Gastrocnemius medialis (tissue), 4 donors: ENCODE measurements at regions not wholly inside any gene's neighbourhood (a gene's known extent, or its start where the extent isn't known, plus 50 kb on each side); places are given as distances from the start of the nearest gene placed in this dataset.

Experiments
- ATAC-seq, 2 donors: fragments of 150-250 bp; one replicate each; pipeline ENCODE4 v1.9.1; 2016
- DNase-seq, 2 donors: peaks; one replicate each; pipeline ENCODE4 v3.0.0-alpha.2; 2019
- H3K27ac ChIP-seq, 4 donors: fragments of 200-600 bp; sonication (generic); 1 replicate in 1 of 4; 2 replicates in 3 of 4; pipeline ENCODE4 v1.5.1; 2016 to 2018; ENCODE audit warnings: mild to moderate bottlenecking in 2 of 4, moderate library complexity in 1 of 4
- H3K27me3 ChIP-seq, 3 donors: fragments of 200-600 bp; sonication (generic) in 2 of 3; 1 replicate in 1 of 3; 2 replicates in 2 of 3; pipeline versions ENCODE4 v1.5.1 to v1.6.0; 2016 to 2019; ENCODE audit warnings: mild to moderate bottlenecking in 1 of 3, moderate library complexity in 1 of 3
- H3K36me3 ChIP-seq, 2 donors: fragments of 200-600 bp; sonication (generic) in 1 of 2; one replicate each; pipeline ENCODE4 v1.5.1; 2017 to 2018
- H3K4me1 ChIP-seq, 2 donors: fragments of 200-600 bp; sonication (generic) in 1 of 2; one replicate each; pipeline ENCODE4 v1.5.1; 2016 to 2017; ENCODE audit warnings: mild to moderate bottlenecking in 2 of 2
- H3K4me3 ChIP-seq, 4 donors: fragments of 200-600 bp; sonication (generic) in 3 of 4; 1 replicate in 1 of 4; 2 replicates in 3 of 4; pipeline ENCODE4 v1.5.1; 2016 to 2019; ENCODE audit warnings: mild to moderate bottlenecking in 2 of 4
- H3K9me3 ChIP-seq, 3 donors: fragments of 200-600 bp; sonication (generic) in 2 of 3; 1 replicate in 1 of 3; 2 replicates in 2 of 3; pipeline ENCODE4 v1.5.1; 2016 to 2019
- CTCF ChIP-seq, 5 experiments: fragments of 450-650 bp in 3 of 5; fragments of 200-600 bp in 2 of 5; sonication (generic) in 2 of 5; IDR thresholded peaks in 4 of 5; conservative IDR thresholded peaks in 1 of 5; 1 replicate in 4 of 5; 2 replicates in 1 of 5; pipeline ENCODE4 v1.5.1; 2016 to 2019; ENCODE audit warnings: antibody characterized with exemption in 5 of 5, mild to moderate bottlenecking in 3 of 5, moderate library complexity in 3 of 5
- POLR2A ChIP-seq, 2 donors: fragments of 450-650 bp; IDR thresholded peaks; one replicate each; pipeline ENCODE4 v1.6.1; 2017; ENCODE audit warnings: antibody characterized with exemption in 2 of 2, mild to moderate bottlenecking in 2 of 2, moderate library complexity in 2 of 2
- in situ Hi-C, 4 donors: fragments of 200-750 bp; cut with MboI; loops; one replicate each; pipeline versions ENCODE4 v1.15.0 to v1.8.0; 2017; ENCODE audit warnings: low sequenced_read_pairs in 4 of 4
- intact Hi-C: fragments of 100-400 bp; cut with DNase I; formaldehyde crosslinking; loops from one replicate; pipeline ENCODE4 v1.15.1; 2023; ENCODE audit warnings: low total_unique reads

GRCh38 chr9:107999011-107999410 lies 509.4 kb upstream of the KLF4 start:
- DNase-seq (no peak), ATAC-seq (no peak)
- intact Hi-C loops (no loop called here), in situ Hi-C loops (no loop called here)
- Histone ChIP-seq H3K9me3 (no peaks in the 10 kb centered on the region), H3K27ac (no peak overlapping the region), H3K27me3 (no peaks in the 10 kb centered on the region), H3K4me1 (no peaks in the 10 kb centered on the region), H3K4me3 (no peak overlapping the region), H3K36me3 (no peaks in the 10 kb centered on the region)
- TF ChIP-seq POLR2A (IDR thresholded peaks at IDR 0.05) (no peak), CTCF (IDR thresholded peaks at IDR 0.05 in 4 of 5, conservative IDR thresholded peaks at IDR 0.05 in 1 of 5) (no peak)

DNA sequence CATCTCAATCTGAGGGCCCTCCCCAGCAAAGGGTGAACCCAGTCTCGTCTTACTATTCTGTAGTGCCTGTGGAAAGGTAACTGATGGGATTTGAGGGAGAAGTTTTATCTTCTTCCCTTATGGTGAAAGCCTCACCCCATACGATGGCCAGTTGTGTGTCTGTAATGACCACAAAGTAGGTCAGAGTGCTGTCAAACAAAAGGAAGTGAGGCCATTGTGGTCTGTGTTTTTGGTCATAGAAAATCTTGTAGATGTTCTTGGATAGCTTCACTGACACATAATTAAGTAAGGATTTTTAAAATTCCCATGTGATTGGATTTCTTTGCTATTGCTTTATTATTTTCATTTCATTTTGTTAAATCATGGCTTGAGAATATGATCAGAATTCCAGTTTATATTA lies 505.1 kb upstream of the KLF4 start:
- Histone ChIP-seq H3K4me1 (no peaks in the 10 kb centered on the region), H3K4me3 (no peak overlapping the region), H3K27me3 (no peaks in the 10 kb centered on the region), H3K36me3 (no peaks in the 10 kb centered on the region), H3K9me3 (no peaks in the 10 kb centered on the region), H3K27ac (no peak overlapping the region)
- in situ Hi-C loops (no loop called here), intact Hi-C loops (no loop called here)
- TF ChIP-seq CTCF (IDR thresholded peaks at IDR 0.05 in 4 of 5, conservative IDR thresholded peaks at IDR 0.05 in 1 of 5) (no peak), POLR2A (IDR thresholded peaks at IDR 0.05) (no peak)
- DNase-seq (no peak), ATAC-seq (no peak)

- ATAC-seq (no peak), DNase-seq (no peak)
- intact Hi-C loops (no loop called here), in situ Hi-C loops (no loop called here)
- Histone ChIP-seq H3K36me3 (no peaks in the 10 kb centered on the region), H3K4me3 (no peak overlapping the region), H3K27ac (no peak overlapping the region), H3K9me3 (no peaks in the 10 kb centered on the region), H3K4me1 (no peaks in the 10 kb centered on the region), H3K27me3 (no peaks in the 10 kb centered on the region)
- no peak for TF ChIP-seq CTCF (IDR thresholded peaks at IDR 0.05 in 4 of 5, conservative IDR thresholded peaks at IDR 0.05 in 1 of 5)
- no peak for TF ChIP-seq POLR2A (IDR thresholded peaks at IDR 0.05)
Measured at GRCh38 chr9:107992271-107992670, 502.7 kb upstream of the KLF4 start.

GRCh38 chr9:107991581-107991980 lies 502.0 kb upstream of the KLF4 start:
- no peaks in the 10 kb centered on the region for H3K27me3 ChIP-seq
- in situ Hi-C loops (no loop called here), intact Hi-C loops (no loop called here)
- no peak for TF ChIP-seq CTCF (IDR thresholded peaks at IDR 0.05 in 4 of 5, conservative IDR thresholded peaks at IDR 0.05 in 1 of 5)
- TF ChIP-seq POLR2A (IDR thresholded peaks at IDR 0.05) = no peak
- ATAC-seq (no peak), DNase-seq (no peak)
- H3K27ac ChIP-seq = no peak overlapping the region
- H3K36me3 ChIP-seq = no peaks in the 10 kb centered on the region
- H3K4me3 ChIP-seq = no peak overlapping the region
- H3K9me3 ChIP-seq = no peaks in the 10 kb centered on the region
- no peaks in the 10 kb centered on the region for H3K4me1 ChIP-seq

DNA sequence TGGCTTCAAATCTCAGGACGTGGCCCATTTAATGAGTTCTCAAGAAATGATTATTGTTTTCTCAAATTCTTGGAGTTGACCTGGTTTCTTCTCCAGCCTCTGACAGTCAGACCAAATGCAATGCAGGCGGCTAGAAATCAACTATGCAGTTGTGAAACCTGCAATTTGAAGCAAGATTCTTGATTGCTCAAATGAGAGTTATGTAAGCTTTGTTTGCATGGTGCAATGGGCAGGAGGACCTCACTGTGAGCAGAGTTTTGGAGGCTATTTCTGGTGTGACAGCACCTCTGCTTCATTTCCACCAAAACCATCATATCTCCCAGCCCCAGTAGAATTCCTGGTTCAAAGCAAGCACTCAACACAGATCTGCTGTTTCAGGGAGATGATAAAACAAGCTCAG lies 500.0 kb upstream of the KLF4 start:
- TF ChIP-seq POLR2A (IDR thresholded peaks at IDR 0.05) (no peak), CTCF (IDR thresholded peaks at IDR 0.05 in 4 of 5, conservative IDR thresholded peaks at IDR 0.05 in 1 of 5) (no peak)
- intact Hi-C loops = no loop called here
- no peaks in the 10 kb centered on the region for H3K4me1 ChIP-seq
- ATAC-seq (peak; percentile 87 to 97), DNase-seq (peak; percentile 14 to 57)
- H3K27ac ChIP-seq = peak overlapping the region in 2 of 4 donors; percentile 26 to 47
- H3K36me3 ChIP-seq = no peaks in the 10 kb centered on the region
- H3K4me3 ChIP-seq = no peak overlapping the region
- H3K27me3 ChIP-seq = no peaks in the 10 kb centered on the region
- no peaks in the 10 kb centered on the region for H3K9me3 ChIP-seq
- in situ Hi-C loops = no loop called here
